ENCODE measurements at regions not wholly inside any gene's neighbourhood (a gene's known extent, or its start where the extent isn't known, plus 50 kb on each side); places are given as distances from the start of the nearest gene placed in this dataset.

GRCh38 chr16:16782153-16782552 lies 403.2 kb downstream of the NPIPA7 start:
- Histone ChIP-seq H3K9ac (ENCODE audit: low read depth, low read length) (no peak overlapping the region), H3K56ac (ENCODE audit: extremely low read depth, insufficient read depth, low read length) (no peak overlapping the region), H4K91ac (ENCODE audit: insufficient read depth, low read depth, low read length) (no peak overlapping the region), H4K20me1 (ENCODE audit: insufficient read depth, low read length) (no peaks in the 10 kb centered on the region), H4K5ac (ENCODE audit: low read depth, low read length) (no peak overlapping the region), H3K4me1 (ENCODE audit: control insufficient read depth, insufficient read depth, low read length) (no peaks in the 10 kb centered on the region), H3K36me3 (ENCODE audit: control insufficient read depth, insufficient read depth, low read length) (no peaks in the 10 kb centered on the region), H2BK15ac (ENCODE audit: low read depth, low read length) (no peak overlapping the region), H3K27me3 (ENCODE audit: control insufficient read depth, insufficient read depth, low read length) (no peaks in the 10 kb centered on the region), H3K79me1 (ENCODE audit: low read depth in 1 of 2, low read length in 2 of 2) (no peaks in the 10 kb centered on the region), H2BK5ac (ENCODE audit: low read depth, low read length, poor library complexity, severe bottlenecking) (no peak overlapping the region), H3K4me2 (ENCODE audit: low read depth, low read length) (no peak overlapping the region), H2AK5ac (ENCODE audit: low read depth, low read length) (no peak overlapping the region), H3K14ac (replicated peaks; ENCODE audit: low read depth, low read length) (no peak overlapping the region), H2BK120ac (ENCODE audit: low read depth, low read length) (no peak overlapping the region), H4K8ac (ENCODE audit: low read depth in 2 of 2, low read length in 2 of 2) (no peak overlapping the region), H3K4me3 (ENCODE audit: insufficient read depth, low read depth, low read length) (no peak overlapping the region), H3K9me1 (ENCODE audit: insufficient read depth, low read length) (no peaks in the 10 kb centered on the region), H2BK20ac (ENCODE audit: low read depth, low read length) (no peak overlapping the region), H3K4ac (ENCODE audit: low read depth, low read length) (no peak overlapping the region), H3K23ac (ENCODE audit: low read depth, low read length) (no peak overlapping the region), H3K18ac (ENCODE audit: low read depth, low read length) (no peak overlapping the region), H3K9me3 (ENCODE audit: control insufficient read depth, insufficient read depth, low read length) (peaks cover 13% of the 10 kb centered on the region), H2AFZ (replicated peaks; ENCODE audit: low read length, poor library complexity) (no peak overlapping the region), H2AK9ac (replicated peaks; ENCODE audit: low read depth, low read length, poor library complexity) (no peak overlapping the region), H3K27ac (ENCODE audit: insufficient read depth, low read length) (no peak overlapping the region)
- dilution Hi-C loops (cut with HindIII; ENCODE audit: low sequenced_read_pairs, unreplicated experiment) = no loop called here
- intact Hi-C loops (cut with micrococcal nuclease) = no loop called here
- ChIA-PET CTCF (no interaction called here), POLR2A (ENCODE audit: unreplicated experiment) (no interaction called here)
- ATAC-seq (ENCODE audit: low read depth) = no peak
- no TSS peak for BruUV-seq (replicated peaks)
- no CpG with 5 or more reads among the region's 4 CpGs for WGBS, 2 experiments (ENCODE audit: extremely low coverage in 2 of 2, insufficient read length in 1 of 2)
- in situ Hi-C loops (cut with MboI; ENCODE audit: low sequenced_read_pairs) = no loop called here
- no peak for TF ChIP-seq CEBPB (IDR thresholded peaks at IDR 0.05; ENCODE audit: low read depth, low read length)
- no peak for TF ChIP-seq ELK1 (IDR thresholded peaks at IDR 0.05; ENCODE audit: borderline replicate concordance, low read depth, low read length)
- no peak for TF ChIP-seq MAZ (IDR thresholded peaks at IDR 0.05; ENCODE audit: borderline replicate concordance, low read depth, low read length)
- no peak for DNase-seq
